ENCODE measurements at regions not wholly inside any gene's neighbourhood (a gene's known extent, or its start where the extent isn't known, plus 50 kb on each side); places are given as distances from the start of the nearest gene placed in this dataset.

DNA sequence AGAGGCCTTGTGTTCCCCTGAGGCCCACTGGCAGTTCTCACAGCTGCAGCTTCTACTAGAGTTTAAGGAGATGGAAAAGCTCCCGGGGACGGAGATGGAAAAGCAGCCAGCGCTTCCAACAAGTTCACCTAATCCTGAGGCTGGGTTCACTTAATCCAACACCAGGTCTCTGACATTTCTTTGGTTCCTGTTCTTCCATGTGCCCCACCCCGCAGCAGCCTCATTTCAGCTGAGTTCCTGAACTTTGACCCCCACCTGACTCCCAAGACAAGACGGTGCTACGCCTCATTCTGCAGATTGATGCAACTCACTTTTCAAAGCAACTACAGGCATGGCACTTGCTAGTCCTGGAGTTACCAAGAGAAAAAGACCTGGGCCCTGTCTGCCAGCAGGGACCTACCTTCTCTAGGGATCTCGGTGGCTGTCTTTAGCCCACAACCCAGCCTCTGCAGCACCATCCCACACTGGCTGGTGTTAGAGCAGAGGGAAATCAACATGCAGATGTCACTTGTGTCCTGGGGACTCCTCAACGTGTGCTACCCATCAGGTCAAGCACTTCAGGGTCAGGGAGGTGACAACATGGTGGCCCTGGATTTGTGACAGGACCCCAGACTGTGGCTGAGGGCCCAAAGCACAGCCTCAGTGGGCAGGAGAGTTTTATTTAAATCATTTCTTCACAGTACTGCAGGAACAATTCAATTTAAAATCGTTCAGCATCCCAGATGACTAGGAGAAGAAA, 406.1 kb downstream of the VPS13C start:
- no peak for TF ChIP-seq CTCF (IDR thresholded peaks at IDR 0.05)
- no peak for TF ChIP-seq POLR2A (IDR thresholded peaks at IDR 0.05)

Data from body of pancreas (tissue), 4 donors.